SH-SY5Y (cell line): ENCODE measurements at regions not wholly inside any gene's neighbourhood (a gene's known extent, or its start where the extent isn't known, plus 50 kb on each side); places are given as distances from the start of the nearest gene placed in this dataset.

ENCODE experiments used
- GATA2 ChIP-seq: IDR thresholded peaks from 2 replicates; pipeline ENCODE4 v1.6.1; 2011; ENCODE audit warnings: mild to moderate bottlenecking, low read depth, low read length
- GATA3 ChIP-seq: IDR thresholded peaks from 2 replicates; pipeline ENCODE4 v1.6.1; 2011; ENCODE audit warnings: low read depth, mild to moderate bottlenecking, low read length, moderate library complexity

- TF ChIP-seq GATA3 (no peak), GATA2 (no peak)
These were observed 184.6 kb downstream of the RHOU start for GRCh38 chr1:228919914-228920313.
